Esophagus muscularis mucosa (tissue), 3 donors: ENCODE measurements at regions not wholly inside any gene's neighbourhood (a gene's known extent, or its start where the extent isn't known, plus 50 kb on each side); places are given as distances from the start of the nearest gene placed in this dataset.

Experiments
- CTCF ChIP-seq, 3 experiments: fragments of 200-600 bp in 2 of 3; fragments of 450-650 bp in 1 of 3; sonication (generic) in 2 of 3; IDR thresholded peaks; one replicate each; pipeline ENCODE4 v1.5.1; 2017 to 2019; ENCODE audit warnings: antibody characterized with exemption in 3 of 3, mild to moderate bottlenecking in 2 of 3, moderate library complexity in 1 of 3
- POLR2A ChIP-seq: fragments of 450-650 bp; IDR thresholded peaks from one replicate; pipeline ENCODE4 v1.6.1; 2017; ENCODE audit warnings: antibody characterized with exemption, moderate library complexity, mild to moderate bottlenecking, low read depth

- TF ChIP-seq CTCF (IDR thresholded peaks at IDR 0.05), result no peak
- no peak for TF ChIP-seq POLR2A
These were observed 224.4 kb downstream of the C7orf25 start for GRCh38 chr7:42687211-42688055.
